ENCODE measurements at regions not wholly inside any gene's neighbourhood (a gene's known extent, or its start where the extent isn't known, plus 50 kb on each side); places are given as distances from the start of the nearest gene placed in this dataset.
"Not testable (repeated sequence)": the region's sequence is repeated elsewhere in the genome, so short reads cannot be mapped to it uniquely, and the experiment has no call there.

- DNase-seq (ENCODE audit: low read depth), result no peak
- no peak for TF ChIP-seq CTCF (conservative IDR thresholded peaks at IDR 0.05; ENCODE audit: low read length)
- no peak overlapping the region for H3K4me3 ChIP-seq (ENCODE audit: low read length)
Measured at GRCh38 chr18:67770520-67770919, 254.0 kb upstream of the DSEL start.

- peak; percentile 56 for DNase-seq (ENCODE audit: low read depth)
- H3K4me3 ChIP-seq (ENCODE audit: low read length), result no peak overlapping the region
- no peak for TF ChIP-seq CTCF (conservative IDR thresholded peaks at IDR 0.05; ENCODE audit: low read length)
Measured at GRCh38 chr18:67766930-67767329, 250.4 kb upstream of the DSEL start.

GRCh38 chr18:67752211-67752610 is 235.7 kb upstream of the DSEL start:
- not testable (repeated sequence) for DNase-seq (ENCODE audit: low read depth); H3K4me3 ChIP-seq (ENCODE audit: low read length)

GRCh38 chr18:67742954-67743353 is 226.4 kb upstream of the DSEL start:
- TF ChIP-seq CTCF (conservative IDR thresholded peaks at IDR 0.05; ENCODE audit: low read length), result no peak
- no peak overlapping the region for H3K4me3 ChIP-seq (ENCODE audit: low read length)
- DNase-seq (ENCODE audit: low read depth), result peak; percentile 18

GRCh38 chr18:67742525-67742924 is 226.0 kb upstream of the DSEL start:
- TF ChIP-seq CTCF (conservative IDR thresholded peaks at IDR 0.05; ENCODE audit: low read length), result no peak
- DNase-seq (ENCODE audit: low read depth), result no peak
- no peak overlapping the region for H3K4me3 ChIP-seq (ENCODE audit: low read length)

- TF ChIP-seq CTCF (conservative IDR thresholded peaks at IDR 0.05; ENCODE audit: low read length), result no peak
- H3K4me3 ChIP-seq (ENCODE audit: low read length), result no peak overlapping the region
- no peak for DNase-seq (ENCODE audit: low read depth)
Measured at GRCh38 chr18:67735506-67735905, 219.0 kb upstream of the DSEL start.

- no peak overlapping the region for H3K4me3 ChIP-seq (ENCODE audit: low read length)
- peak; percentile 70 for DNase-seq (ENCODE audit: low read depth)
- no peak for TF ChIP-seq CTCF (conservative IDR thresholded peaks at IDR 0.05; ENCODE audit: low read length)
Measured at GRCh38 chr18:67733088-67733487, 216.6 kb upstream of the DSEL start.

- TF ChIP-seq CTCF (conservative IDR thresholded peaks at IDR 0.05; ENCODE audit: low read length), result no peak
- H3K4me3 ChIP-seq (ENCODE audit: low read length), result no peak overlapping the region
- DNase-seq (ENCODE audit: low read depth), result peak; percentile 33
Measured at GRCh38 chr18:67731851-67732250, 215.3 kb upstream of the DSEL start.
